Liver (tissue), 8 donors: ENCODE measurements at regions not wholly inside any gene's neighbourhood (a gene's known extent, or its start where the extent isn't known, plus 50 kb on each side); places are given as distances from the start of the nearest gene placed in this dataset.

Source experiments
- DNase-seq: peaks from one replicate; pipeline ENCODE4 v3.0.0-alpha.2; 2017; ENCODE audit warnings: low spot score
- H3K27ac ChIP-seq, 2 donors: one replicate each; pipeline ENCODE4 v1.7.0; 2013; ENCODE audit warnings: inconsistent platforms in 2 of 2, low read length in 2 of 2, control low read depth in 1 of 2, low read depth in 1 of 2, mild to moderate bottlenecking in 1 of 2
- H3K27me3 ChIP-seq, 4 donors: one replicate each; pipeline versions ENCODE4 v1.6.1 to v1.7.0; 2013; ENCODE audit warnings: low read length in 3 of 4, inconsistent platforms in 1 of 4, mild to moderate bottlenecking in 1 of 4, moderate library complexity in 1 of 4; ENCODE audit not compliant: control insufficient read depth in 4 of 4, insufficient read depth in 4 of 4
- H3K36me3 ChIP-seq, 4 donors: one replicate each; pipeline versions ENCODE4 v1.6.1 to v1.7.0; 2013; ENCODE audit warnings: low read length in 3 of 4, mild to moderate bottlenecking in 3 of 4, low read depth in 1 of 4, moderate library complexity in 1 of 4; ENCODE audit not compliant: control insufficient read depth in 4 of 4, insufficient read depth in 3 of 4
- H3K4me1 ChIP-seq, 4 donors: one replicate each; pipeline versions ENCODE4 v1.6.1 to v1.7.0; 2013; ENCODE audit warnings: low read length in 3 of 4, mild to moderate bottlenecking in 3 of 4, moderate library complexity in 1 of 4; ENCODE audit not compliant: control insufficient read depth in 4 of 4, insufficient read depth in 4 of 4
- H3K4me3 ChIP-seq, 3 donors: one replicate each; pipeline versions ENCODE4 v1.6.1 to v1.7.0; 2013; ENCODE audit warnings: low read length in 3 of 3, control low read depth in 1 of 3, low read depth in 1 of 3, mild to moderate bottlenecking in 1 of 3
- H3K9ac ChIP-seq, 2 donors: one replicate each; pipeline ENCODE4 v1.7.0; 2013; ENCODE audit warnings: low read length in 2 of 2, mild to moderate bottlenecking in 2 of 2, moderate library complexity in 2 of 2, control low read depth in 1 of 2, low read depth in 1 of 2
- H3K9me3 ChIP-seq, 4 donors: one replicate each; pipeline versions ENCODE4 v1.6.1 to v1.7.0; 2013; ENCODE audit warnings: low read length in 3 of 4; ENCODE audit not compliant: control insufficient read depth in 4 of 4
- ATF3 ChIP-seq: IDR thresholded peaks from 2 replicates; pipeline ENCODE4 v1.6.1; 2016; ENCODE audit warnings: antibody characterized with exemption
- CTCF ChIP-seq: fragments of 150-350 bp; IDR thresholded peaks from 2 replicates; pipeline ENCODE4 v1.5.1; 2017; ENCODE audit warnings: improper control_type of control experiment, low read depth, low read length; ENCODE audit not compliant: missing input control
- EGR1 ChIP-seq, 2 donors: IDR thresholded peaks; 2 replicates each; pipeline ENCODE4 v1.6.1; 2016 to 2018; ENCODE audit warnings: antibody characterized with exemption in 2 of 2, low read depth in 2 of 2
- FOXA1 ChIP-seq: IDR thresholded peaks from 2 replicates; pipeline ENCODE4 v1.6.1; 2016; ENCODE audit warnings: antibody characterized with exemption
- FOXA2 ChIP-seq: IDR thresholded peaks from 2 replicates; pipeline ENCODE4 v1.6.1; 2016; ENCODE audit warnings: antibody characterized with exemption
- GABPA ChIP-seq, 2 donors: IDR thresholded peaks in 1 of 2; conservative IDR thresholded peaks in 1 of 2; 2 replicates each; pipeline ENCODE4 v1.6.1; 2016; ENCODE audit warnings: antibody characterized with exemption in 2 of 2, mild to moderate bottlenecking in 1 of 2, moderate library complexity in 1 of 2
- HNF4A ChIP-seq, 2 donors: conservative IDR thresholded peaks; 2 replicates each; pipeline ENCODE4 v1.6.1; 2016; ENCODE audit warnings: antibody characterized with exemption in 2 of 2, mild to moderate bottlenecking in 2 of 2
- MAX ChIP-seq: IDR thresholded peaks from 2 replicates; pipeline ENCODE4 v1.6.1; 2016; ENCODE audit warnings: antibody characterized with exemption
- NR2F2 ChIP-seq: IDR thresholded peaks from 2 replicates; pipeline ENCODE4 v1.6.1; 2016; ENCODE audit warnings: antibody characterized with exemption
- RAD21 ChIP-seq, 2 donors: IDR thresholded peaks; 2 replicates each; pipeline ENCODE4 v1.6.1; 2016; ENCODE audit warnings: antibody characterized with exemption in 2 of 2, mild to moderate bottlenecking in 2 of 2
- REST ChIP-seq: IDR thresholded peaks from 2 replicates; pipeline ENCODE4 v1.6.1; 2016; ENCODE audit warnings: antibody characterized with exemption, mild to moderate bottlenecking
- RXRA ChIP-seq, 2 donors: IDR thresholded peaks; 2 replicates each; pipeline ENCODE4 v1.6.1; 2017 to 2018; ENCODE audit warnings: antibody characterized with exemption in 2 of 2, mild to moderate bottlenecking in 1 of 2
- SP1 ChIP-seq: IDR thresholded peaks from 2 replicates; pipeline ENCODE4 v1.6.1; 2018; ENCODE audit warnings: antibody characterized with exemption, mild to moderate bottlenecking
- YY1 ChIP-seq: IDR thresholded peaks from 2 replicates; pipeline ENCODE4 v1.6.1; 2016; ENCODE audit warnings: antibody characterized with exemption, mild to moderate bottlenecking
- WGBS: extraction: QIAGEN DNeasy Blood & Tissue Kit; methylation state at CpG from one replicate; pipeline ENCODE4 v1.1.7; 2013; 5-methylcytosine and 5-hydroxymethylcytosine counted together
- donor health status: healthy.
- donor health status: healthy.
- donor health status: healthy.
- donor health status: healthy.
- donor health status: healthy.

GRCh38 chr6:129959358-129959930 is 58.9 kb upstream of the L3MBTL3 start:
- Histone ChIP-seq H3K27ac (no peak overlapping the region), H3K27me3 (peaks cover 0 to 2% (median 0%) of the 10 kb centered on the region in 4 donors), H3K9me3 (no peaks in the 10 kb centered on the region), H3K9ac (no peak overlapping the region), H3K36me3 (no peaks in the 10 kb centered on the region), H3K4me3 (no peak overlapping the region), H3K4me1 (no peaks in the 10 kb centered on the region)
- WGBS: 90% methylated on average over 16 of the region's 16 CpGs
- no peak for DNase-seq
- TF ChIP-seq CTCF (no peak), NR2F2 (no peak), FOXA1 (no peak), RAD21 (IDR thresholded peaks at IDR 0.05) (no peak)

- Histone ChIP-seq H3K4me3 (no peak overlapping the region), H3K36me3 (no peaks in the 10 kb centered on the region), H3K27ac (no peak overlapping the region), H3K9ac (no peak overlapping the region), H3K27me3 (no peaks in the 10 kb centered on the region), H3K4me1 (no peaks in the 10 kb centered on the region), H3K9me3 (no peaks in the 10 kb centered on the region)
- 91% methylated on average over 19 of the region's 19 CpGs for WGBS
- no peak for DNase-seq
- TF ChIP-seq GABPA (IDR thresholded peaks at IDR 0.05 in 1 of 2, conservative IDR thresholded peaks at IDR 0.05 in 1 of 2): no peak
- no peak for TF ChIP-seq RAD21 (IDR thresholded peaks at IDR 0.05)
- no peak for TF ChIP-seq HNF4A (conservative IDR thresholded peaks at IDR 0.05)
- no peak for TF ChIP-seq ATF3
- TF ChIP-seq REST: no peak
Measured at GRCh38 chr6:129957941-129958898, 60.2 kb upstream of the L3MBTL3 start.

- no peak overlapping the region for H3K4me3 ChIP-seq
- no peaks in the 10 kb centered on the region for H3K36me3 ChIP-seq
- DNase-seq: no peak
- H3K27ac ChIP-seq: no peak overlapping the region
- 96% methylated on average over 1 of the region's 1 CpG for WGBS
- no peak overlapping the region for H3K9ac ChIP-seq
- H3K27me3 ChIP-seq: no peaks in the 10 kb centered on the region
- no peaks in the 10 kb centered on the region for H3K9me3 ChIP-seq
- H3K4me1 ChIP-seq: no peaks in the 10 kb centered on the region
- TF ChIP-seq HNF4A (conservative IDR thresholded peaks at IDR 0.05): no peak
- no peak for TF ChIP-seq RAD21 (IDR thresholded peaks at IDR 0.05)
- TF ChIP-seq RXRA (IDR thresholded peaks at IDR 0.05): no peak
- no peak for TF ChIP-seq FOXA1
- TF ChIP-seq MAX: no peak
- TF ChIP-seq NR2F2: no peak
- TF ChIP-seq YY1: no peak
- TF ChIP-seq SP1: no peak
- TF ChIP-seq FOXA2: no peak
- no peak for TF ChIP-seq REST
- no peak for TF ChIP-seq EGR1 (IDR thresholded peaks at IDR 0.05; ENCODE audit: low read depth in 2 of 2)
Measured at GRCh38 chr6:129955584-129955983, 62.8 kb upstream of the L3MBTL3 start.
